ENCODE measurements at regions not wholly inside any gene's neighbourhood (a gene's known extent, or its start where the extent isn't known, plus 50 kb on each side); places are given as distances from the start of the nearest gene placed in this dataset.

- no peak overlapping the region for H2BK120ac ChIP-seq (ENCODE audit: low read depth, low read length)
- H3K23ac ChIP-seq (ENCODE audit: low read depth, low read length), result no peak overlapping the region
- H3K9me3 ChIP-seq (ENCODE audit: control insufficient read depth, insufficient read depth, low read length), result no peaks in the 10 kb centered on the region
- no peak overlapping the region for H2BK5ac ChIP-seq (ENCODE audit: low read depth, low read length, poor library complexity, severe bottlenecking)
- H4K91ac ChIP-seq (ENCODE audit: insufficient read depth, low read depth, low read length), result no peak overlapping the region
- H3K36me3 ChIP-seq (ENCODE audit: control insufficient read depth, insufficient read depth, low read length), result no peaks in the 10 kb centered on the region
- H3K9me1 ChIP-seq (ENCODE audit: insufficient read depth, low read length), result no peaks in the 10 kb centered on the region
- BruUV-seq (replicated peaks), result no TSS peak
- no peak for ATAC-seq (ENCODE audit: low read depth)
- POLR2A ChIA-PET (ENCODE audit: unreplicated experiment), result no interaction called here
- H4K5ac ChIP-seq (ENCODE audit: low read depth, low read length), result no peak overlapping the region
- no peak overlapping the region for H3K9ac ChIP-seq (ENCODE audit: low read depth, low read length)
- no peak overlapping the region for H3K18ac ChIP-seq (ENCODE audit: low read depth, low read length)
- no peaks in the 10 kb centered on the region for H3K27me3 ChIP-seq (ENCODE audit: control insufficient read depth, insufficient read depth, low read length)
- H2AK5ac ChIP-seq (ENCODE audit: low read depth, low read length), result no peak overlapping the region
- intact Hi-C loops (cut with micrococcal nuclease), result no loop called here
- H4K8ac ChIP-seq (ENCODE audit: low read depth in 2 of 2, low read length in 2 of 2), result no peak overlapping the region
- no peak overlapping the region for H3K56ac ChIP-seq (ENCODE audit: extremely low read depth, insufficient read depth, low read length)
- H3K79me1 ChIP-seq (ENCODE audit: low read depth in 1 of 2, low read length in 2 of 2), result no peaks in the 10 kb centered on the region
- no peak for TF ChIP-seq SMC3 (IDR thresholded peaks at IDR 0.05; ENCODE audit: low read depth, low read length)
- TF ChIP-seq RAD21 (IDR thresholded peaks at IDR 0.05; ENCODE audit: low read length), result no peak
- TF ChIP-seq MXI1 (IDR thresholded peaks at IDR 0.05; ENCODE audit: borderline replicate concordance, low read depth, low read length), result no peak
- no peak for TF ChIP-seq FOS (IDR thresholded peaks at IDR 0.05; ENCODE audit: low read depth, low read length)
- no peak for TF ChIP-seq MAZ (IDR thresholded peaks at IDR 0.05; ENCODE audit: borderline replicate concordance, low read depth, low read length)
- TF ChIP-seq RCOR1 (IDR thresholded peaks at IDR 0.05; ENCODE audit: insufficient replicate concordance, low read length), result no peak
- no peak for TF ChIP-seq BHLHE40 (IDR thresholded peaks at IDR 0.05; ENCODE audit: low read depth, low read length)
- TF ChIP-seq RFX5 (IDR thresholded peaks at IDR 0.05; ENCODE audit: low read depth, low read length), result no peak
- no peak for TF ChIP-seq USF2 (IDR thresholded peaks at IDR 0.05; ENCODE audit: low read depth, low read length)
- no peak for TF ChIP-seq CHD1 (IDR thresholded peaks at IDR 0.05; ENCODE audit: low read depth, low read length)
- H3K14ac ChIP-seq (replicated peaks; ENCODE audit: low read depth, low read length), result 0 out of 2 replicates have a peak overlapping the region, but pooled peaks have one; percentile 1
- H2BK20ac ChIP-seq (ENCODE audit: low read depth, low read length), result no peak overlapping the region
- H3K4ac ChIP-seq (ENCODE audit: low read depth, low read length), result no peak overlapping the region
- no peak overlapping the region for H2AFZ ChIP-seq (replicated peaks; ENCODE audit: low read length, poor library complexity)
- no peaks in the 10 kb centered on the region for H4K20me1 ChIP-seq (ENCODE audit: insufficient read depth, low read length)
- dilution Hi-C loops (cut with HindIII; ENCODE audit: low sequenced_read_pairs, unreplicated experiment), result no loop called here
- no peak overlapping the region for H2AK9ac ChIP-seq (replicated peaks; ENCODE audit: low read depth, low read length, poor library complexity)
- H3K4me1 ChIP-seq (ENCODE audit: control insufficient read depth, insufficient read depth, low read length), result no peaks in the 10 kb centered on the region
- H3K27ac ChIP-seq (ENCODE audit: insufficient read depth, low read length), result no peak overlapping the region
- CTCF ChIA-PET, result no interaction called here
- no peak overlapping the region for H3K4me3 ChIP-seq (ENCODE audit: insufficient read depth, low read depth, low read length)
- in situ Hi-C loops (cut with MboI; ENCODE audit: low sequenced_read_pairs), result no loop called here
- H3K4me2 ChIP-seq (ENCODE audit: low read depth, low read length), result no peak overlapping the region
- DNase-seq, result no peak
- no peak overlapping the region for H2BK15ac ChIP-seq (ENCODE audit: low read depth, low read length)
Observed at GRCh38 chr4:123216946-123217345, 179.6 kb upstream of the SPRY1 start.
